Ishikawa (cell line): ENCODE measurements at regions not wholly inside any gene's neighbourhood (a gene's known extent, or its start where the extent isn't known, plus 50 kb on each side); places are given as distances from the start of the nearest gene placed in this dataset.

Source experiments
- CEBPB ChIP-seq: IDR thresholded peaks from 2 replicates; pipeline ENCODE4 v1.6.1; 2012
- CREB1 ChIP-seq: IDR thresholded peaks from 2 replicates; pipeline ENCODE4 v1.6.1; 2012; ENCODE audit warnings: low read depth

- no peak for TF ChIP-seq CREB1
- TF ChIP-seq CEBPB, result no peak
These were observed 284.8 kb upstream of the CYRIA start for GRCh38 chr2:16950436-16950835.
